HEK293T (cell line): ENCODE measurements at regions not wholly inside any gene's neighbourhood (a gene's known extent, or its start where the extent isn't known, plus 50 kb on each side); places are given as distances from the start of the nearest gene placed in this dataset.

ENCODE experiments used
- ARNT ChIP-seq: fragments of 450-650 bp; IDR thresholded peaks from 2 replicates; pipeline ENCODE4 v1.6.1; 2017; ENCODE audit warnings: mild to moderate bottlenecking
- FOXA1 ChIP-seq: fragments of 450-650 bp; IDR thresholded peaks from 2 replicates; pipeline ENCODE4 v1.6.1; 2016; ENCODE audit warnings: mild to moderate bottlenecking
- FOXM1 ChIP-seq: fragments of 450-650 bp; IDR thresholded peaks from 2 replicates; pipeline ENCODE4 v1.6.1; 2017; ENCODE audit warnings: mild to moderate bottlenecking, borderline replicate concordance
- HDGF ChIP-seq: fragments of 450-650 bp; IDR thresholded peaks from 2 replicates; pipeline ENCODE4 v1.6.1; 2017; ENCODE audit warnings: antibody characterized with exemption, borderline replicate concordance
- LEF1 ChIP-seq: fragments of 450-650 bp; IDR thresholded peaks from 2 replicates; pipeline ENCODE4 v1.6.1; 2017; ENCODE audit warnings: mild to moderate bottlenecking, borderline replicate concordance
- NFRKB ChIP-seq: fragments of 450-650 bp; IDR thresholded peaks from 2 replicates; pipeline ENCODE4 v1.6.1; 2016; ENCODE audit warnings: mild to moderate bottlenecking, moderate library complexity
- PKNOX1 ChIP-seq: fragments of 450-650 bp; IDR thresholded peaks from 2 replicates; pipeline ENCODE4 v1.6.1; 2016
- SP1 ChIP-seq: fragments of 450-650 bp; IDR thresholded peaks from 2 replicates; pipeline ENCODE4 v1.6.1; 2017
- SUZ12 ChIP-seq: fragments of 450-650 bp; IDR thresholded peaks from 2 replicates; pipeline ENCODE4 v1.6.1; 2016; ENCODE audit warnings: mild to moderate bottlenecking
- ZNF384 ChIP-seq: fragments of 450-650 bp; IDR thresholded peaks from 2 replicates; pipeline ENCODE4 v1.6.1; 2016

- TF ChIP-seq HDGF (no peak), NFRKB (no peak), FOXA1 (no peak), FOXM1 (no peak), SUZ12 (no peak), ARNT (no peak), ZNF384 (no peak), PKNOX1 (no peak), SP1 (no peak), LEF1 (no peak)
These were observed 520.8 kb downstream of the INSC start for GRCh38 chr11:15635521-15635920.
